ENCODE measurements at regions not wholly inside any gene's neighbourhood (a gene's known extent, or its start where the extent isn't known, plus 50 kb on each side); places are given as distances from the start of the nearest gene placed in this dataset.
A peak's percentile ranks its signal among the peaks of the same experiment; 100 is the strongest.

DNA sequence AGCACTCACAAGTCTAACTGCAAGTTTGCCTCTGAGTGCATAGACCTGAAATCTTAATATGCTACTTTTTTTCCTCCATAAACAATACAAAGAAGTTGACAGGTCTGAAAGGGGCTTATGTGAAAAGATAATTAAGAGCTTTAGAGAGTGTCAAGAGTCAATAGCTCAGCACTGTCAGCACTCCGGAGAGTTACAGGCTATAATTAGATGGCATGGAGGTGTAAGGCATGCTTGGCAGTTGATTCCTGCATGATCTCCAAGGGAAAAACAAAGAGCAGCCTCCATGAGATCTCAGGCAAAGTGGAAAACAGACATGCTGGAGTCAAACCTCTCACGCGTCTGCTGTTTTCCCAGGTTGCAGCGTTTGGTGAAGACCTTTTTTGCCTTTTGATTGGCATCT, 468.7 kb downstream of the TLE4 start:
- no peak for TF ChIP-seq EZH2 (IDR thresholded peaks at IDR 0.05; ENCODE audit: borderline replicate concordance)
- H3K79me2 ChIP-seq, result no peaks in the 10 kb centered on the region
- H3K4me2 ChIP-seq, result no peak overlapping the region
- H3K27ac ChIP-seq, result no peak overlapping the region
- no peak for DNase-seq (ENCODE audit: low spot score)
- no peaks in the 10 kb centered on the region for H3K9me3 ChIP-seq (ENCODE audit: low read depth)
- no peak overlapping the region for H2AFZ ChIP-seq
- H3K36me3 ChIP-seq (replicated peaks; ENCODE audit: insufficient read depth, low read depth), result no peaks in the 10 kb centered on the region
- H3K27me3 ChIP-seq, result no peaks in the 10 kb centered on the region
- H4K20me1 ChIP-seq (ENCODE audit: insufficient read depth, poor library complexity, severe bottlenecking), result no peaks in the 10 kb centered on the region
- no peaks in the 10 kb centered on the region for H3K9me2 ChIP-seq (replicated peaks; ENCODE audit: insufficient read depth)
- no peak overlapping the region for H3K4me3 ChIP-seq
- WGBS (ENCODE audit: low lambda C conversion rate, missing lambda C conversion rate), result 71% methylated on average over 4 of the region's 4 CpGs
- no peaks in the 10 kb centered on the region for H3K4me1 ChIP-seq (ENCODE audit: insufficient read depth)

- H3K9me2 ChIP-seq (replicated peaks; ENCODE audit: insufficient read depth), result no peaks in the 10 kb centered on the region
- no peak overlapping the region for H3K27ac ChIP-seq
- H2AFZ ChIP-seq, result no peak overlapping the region
- 86% methylated on average over 2 of the region's 2 CpGs for WGBS (ENCODE audit: low lambda C conversion rate, missing lambda C conversion rate)
- DNase-seq (ENCODE audit: low spot score), result no peak
- H3K4me3 ChIP-seq, result no peak overlapping the region
- H4K20me1 ChIP-seq (ENCODE audit: insufficient read depth, poor library complexity, severe bottlenecking), result no peaks in the 10 kb centered on the region
- no peaks in the 10 kb centered on the region for H3K9me3 ChIP-seq (ENCODE audit: low read depth)
- no peaks in the 10 kb centered on the region for H3K4me1 ChIP-seq (ENCODE audit: insufficient read depth)
- TF ChIP-seq EZH2phosphoT487 (IDR thresholded peaks at IDR 0.05; ENCODE audit: low read depth, severe bottlenecking, unreplicated experiment) (no peak), EZH2 (IDR thresholded peaks at IDR 0.05; ENCODE audit: borderline replicate concordance) (no peak), CTCF (IDR thresholded peaks at IDR 0.05; ENCODE audit: poor library complexity) (no peak)
- no peaks in the 10 kb centered on the region for H3K27me3 ChIP-seq
- H3K36me3 ChIP-seq (replicated peaks; ENCODE audit: insufficient read depth, low read depth), result no peaks in the 10 kb centered on the region
- no peak overlapping the region for H3K4me2 ChIP-seq
- no peaks in the 10 kb centered on the region for H3K79me2 ChIP-seq
Observed at GRCh38 chr9:80030801-80031200, 459.0 kb downstream of the TLE4 start.

DNA sequence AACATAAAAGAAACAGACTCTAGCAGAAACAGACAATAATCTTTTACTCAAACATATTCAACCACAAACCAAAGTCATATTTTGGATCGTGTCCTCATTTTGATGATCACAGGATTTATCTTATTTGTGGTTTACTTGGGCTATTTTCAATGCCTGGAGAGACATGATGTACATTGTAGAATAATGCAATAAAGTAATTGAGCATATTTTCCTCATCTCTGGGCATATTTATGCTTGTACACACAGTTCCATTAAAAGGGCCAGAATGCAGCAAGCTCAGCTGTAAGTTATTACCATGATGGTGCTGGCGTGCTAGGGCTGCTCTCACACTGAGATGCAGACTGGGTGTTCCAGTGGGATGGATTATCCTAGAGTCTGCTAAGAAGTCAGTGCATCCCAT, 456.7 kb downstream of the TLE4 start:
- Histone ChIP-seq H3K27ac (no peak overlapping the region), H3K4me2 (no peak overlapping the region), H3K27me3 (no peaks in the 10 kb centered on the region), H3K4me3 (no peak overlapping the region), H3K4me1 (ENCODE audit: insufficient read depth) (no peaks in the 10 kb centered on the region), H3K9me3 (ENCODE audit: low read depth) (no peaks in the 10 kb centered on the region), H3K79me2 (no peaks in the 10 kb centered on the region), H4K20me1 (ENCODE audit: insufficient read depth, poor library complexity, severe bottlenecking) (no peaks in the 10 kb centered on the region), H2AFZ (no peak overlapping the region), H3K36me3 (replicated peaks; ENCODE audit: insufficient read depth, low read depth) (no peaks in the 10 kb centered on the region), H3K9me2 (replicated peaks; ENCODE audit: insufficient read depth) (no peaks in the 10 kb centered on the region)
- DNase-seq (ENCODE audit: low spot score), result peak; percentile 42
- TF ChIP-seq CTCF (IDR thresholded peaks at IDR 0.05; ENCODE audit: poor library complexity), result no peak
- TF ChIP-seq EZH2 (IDR thresholded peaks at IDR 0.05; ENCODE audit: borderline replicate concordance), result no peak
- no peak for TF ChIP-seq EZH2phosphoT487 (IDR thresholded peaks at IDR 0.05; ENCODE audit: low read depth, severe bottlenecking, unreplicated experiment)
- 56% methylated on average over 2 of the region's 2 CpGs for WGBS (ENCODE audit: low lambda C conversion rate, missing lambda C conversion rate)

DNA sequence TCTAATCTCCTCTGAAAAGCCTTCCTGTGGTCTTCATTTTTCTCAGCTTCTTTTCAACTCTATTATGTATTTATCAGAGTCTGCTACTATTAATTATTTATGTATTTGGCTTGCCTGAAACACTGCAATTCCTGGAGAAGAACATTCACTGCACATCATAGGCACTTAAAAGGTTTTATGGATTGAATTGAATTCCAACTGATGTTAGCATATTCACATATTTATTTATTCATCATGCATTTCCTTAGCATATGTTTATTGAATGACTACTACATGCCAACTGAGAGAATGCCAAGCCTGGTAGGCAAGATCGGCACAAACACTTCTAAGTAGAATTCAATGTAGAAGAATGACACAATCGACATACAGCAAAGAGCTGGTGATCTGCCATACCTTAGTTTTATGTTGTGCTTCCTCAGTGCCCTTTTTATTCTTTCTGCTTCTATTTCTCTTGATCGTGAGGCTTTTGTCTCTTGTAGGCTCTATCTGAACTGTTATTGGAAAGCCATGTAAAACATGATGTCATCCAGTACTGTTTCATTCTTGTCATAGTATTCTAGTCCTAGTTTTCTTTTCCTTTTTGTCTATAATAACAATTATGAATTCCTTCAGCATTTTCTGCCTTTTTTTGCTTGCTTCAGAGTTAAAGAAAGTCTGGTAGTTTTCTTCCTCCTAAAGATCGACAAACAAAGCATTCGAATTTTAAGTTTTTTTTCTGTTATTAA, 454.2 kb downstream of the TLE4 start:
- no peaks in the 10 kb centered on the region for H3K36me3 ChIP-seq (replicated peaks; ENCODE audit: insufficient read depth, low read depth)
- no peak overlapping the region for H2AFZ ChIP-seq
- WGBS (ENCODE audit: low lambda C conversion rate, missing lambda C conversion rate), result 97% methylated on average over 5 of the region's 5 CpGs
- no peaks in the 10 kb centered on the region for H3K4me1 ChIP-seq (ENCODE audit: insufficient read depth)
- no peak overlapping the region for H3K4me2 ChIP-seq
- H3K9me2 ChIP-seq (replicated peaks; ENCODE audit: insufficient read depth), result no peaks in the 10 kb centered on the region
- H3K4me3 ChIP-seq, result no peak overlapping the region
- no peak overlapping the region for H3K27ac ChIP-seq
- no peak for TF ChIP-seq EZH2phosphoT487 (IDR thresholded peaks at IDR 0.05; ENCODE audit: low read depth, severe bottlenecking, unreplicated experiment)
- no peaks in the 10 kb centered on the region for H4K20me1 ChIP-seq (ENCODE audit: insufficient read depth, poor library complexity, severe bottlenecking)
- no peak for DNase-seq (ENCODE audit: low spot score)
- no peaks in the 10 kb centered on the region for H3K27me3 ChIP-seq
- no peaks in the 10 kb centered on the region for H3K9me3 ChIP-seq (ENCODE audit: low read depth)
- H3K79me2 ChIP-seq, result no peaks in the 10 kb centered on the region

Data from hepatocyte (in vitro differentiated cells).